WTC11 (cell line): ENCODE measurements at regions not wholly inside any gene's neighbourhood (a gene's known extent, or its start where the extent isn't known, plus 50 kb on each side); places are given as distances from the start of the nearest gene placed in this dataset.

ENCODE experiments used
- AR ChIP-seq: fragments of 250-450 bp; sonication (Bioruptor Pico); IDR thresholded peaks from 2 replicates; pipeline ENCODE4 v1.9.0; 2021; ENCODE audit warnings: mild to moderate bottlenecking
- ATF3 ChIP-seq: sonication (generic); formaldehyde crosslinking; conservative IDR thresholded peaks from 2 replicates; pipeline ENCODE4 v1.8.1; 2022; ENCODE audit warnings: mild to moderate bottlenecking, missing genetic modification reagents
- CBFB ChIP-seq: sonication (generic); formaldehyde crosslinking; IDR thresholded peaks from 2 replicates; pipeline ENCODE4 v1.8.1; 2022; ENCODE audit warnings: mild to moderate bottlenecking, low read depth, missing genetic modification reagents
- CTCF ChIP-seq: fragments of 200-600 bp; IDR thresholded peaks from 2 replicates; pipeline ENCODE4 v1.8.0; 2022; ENCODE audit warnings: antibody characterized with exemption
- ELF4 ChIP-seq: sonication (generic); formaldehyde crosslinking; IDR thresholded peaks from 2 replicates; pipeline ENCODE4 v1.8.1; 2022; ENCODE audit warnings: low read depth, mild to moderate bottlenecking, moderate library complexity, missing genetic modification reagents
- HMGXB4 ChIP-seq: sonication (generic); formaldehyde crosslinking; IDR thresholded peaks from 2 replicates; pipeline ENCODE4 v1.8.1; 2023; ENCODE audit warnings: mild to moderate bottlenecking, moderate library complexity, missing genetic modification reagents
- SP1 ChIP-seq: sonication (generic); formaldehyde crosslinking; conservative IDR thresholded peaks from 2 replicates; pipeline ENCODE4 v1.8.1; 2022; ENCODE audit warnings: missing genetic modification reagents
- ZNF512 ChIP-seq: sonication (generic); formaldehyde crosslinking; IDR thresholded peaks from 2 replicates; pipeline ENCODE4 v1.8.1; 2022; ENCODE audit warnings: missing genetic modification reagents, borderline replicate concordance

GRCh38 chrX:149207518-149207917 is 297.6 kb downstream of the IDS start:
- TF ChIP-seq SP1 (CRISPR knock-in tag) (no peak), ZNF512 (CRISPR knock-in tag) (no peak), CTCF (no peak), ATF3 (CRISPR knock-in tag) (no peak), HMGXB4 (CRISPR knock-in tag) (no peak), CBFB (CRISPR knock-in tag) (no peak), ELF4 (CRISPR knock-in tag) (no peak), AR (CRISPR knock-in tag) (no peak)
